Stimulated activated CD8-positive, alpha-beta memory T cell treated with anti-CD3 and anti-CD28 coated beads, Interleukin-4, amount 100 ng/mL, for 1 hour (primary cell): ENCODE measurements at regions not wholly inside any gene's neighbourhood (a gene's known extent, or its start where the extent isn't known, plus 50 kb on each side); places are given as distances from the start of the nearest gene placed in this dataset.
"Not testable (repeated sequence)": the region's sequence is repeated elsewhere in the genome, so short reads cannot be mapped to it uniquely, and the experiment has no call there.

Experiments
- DNase-seq, 2 donors: peaks; one replicate each; pipeline ENCODE4 v3.0.0-alpha.2; 2020; ENCODE audit warnings: low read depth in 2 of 2, low spot score in 1 of 2

- no peak for DNase-seq
Observed at GRCh38 chr5:62083661-62084060, 222.3 kb upstream of the KIF2A start.

- DNase-seq = no peak
Observed at GRCh38 chr5:62084391-62084790, 221.6 kb upstream of the KIF2A start.

GRCh38 chr5:62090953-62091352 is 215.1 kb upstream of the KIF2A start:
- no peak for DNase-seq

GRCh38 chr5:62093411-62093810 is 212.6 kb upstream of the KIF2A start:
- no peak for DNase-seq

- no peak for DNase-seq
Observed at GRCh38 chr5:62093976-62094375, 212.0 kb upstream of the KIF2A start.

GRCh38 chr5:62097361-62097760 is 208.6 kb upstream of the KIF2A start:
- no peak for DNase-seq

GRCh38 chr5:62100201-62100600 is 205.8 kb upstream of the KIF2A start:
- DNase-seq = no peak

GRCh38 chr5:62103863-62104262 is 202.1 kb upstream of the KIF2A start:
- not testable (repeated sequence) for DNase-seq

GRCh38 chr5:62111428-62111827 is 194.6 kb upstream of the KIF2A start:
- DNase-seq = no peak

GRCh38 chr5:62112689-62113228 is 193.2 kb upstream of the KIF2A start:
- DNase-seq = no peak

- DNase-seq = no peak
Observed at GRCh38 chr5:62115014-62115413, 191.0 kb upstream of the KIF2A start.

- DNase-seq = no peak
Observed at GRCh38 chr5:62124266-62124665, 181.7 kb upstream of the KIF2A start.

GRCh38 chr5:62126090-62126489 is 179.9 kb upstream of the KIF2A start:
- no peak for DNase-seq

GRCh38 chr5:62127098-62127736 is 178.8 kb upstream of the KIF2A start:
- no peak for DNase-seq

GRCh38 chr5:62130107-62130506 is 175.9 kb upstream of the KIF2A start:
- DNase-seq = no peak

GRCh38 chr5:62132276-62132675 is 173.7 kb upstream of the KIF2A start:
- DNase-seq = no peak

- no peak for DNase-seq
Observed at GRCh38 chr5:62133426-62133825, 172.6 kb upstream of the KIF2A start.

GRCh38 chr5:62134811-62135210 is 171.2 kb upstream of the KIF2A start:
- DNase-seq = no peak

- DNase-seq = no peak
Observed at GRCh38 chr5:62137628-62138027, 168.4 kb upstream of the KIF2A start.

- no peak for DNase-seq
Observed at GRCh38 chr5:62138607-62139006, 167.4 kb upstream of the KIF2A start.

- DNase-seq = no peak
Observed at GRCh38 chr5:62139741-62140140, 166.3 kb upstream of the KIF2A start.

GRCh38 chr5:62142351-62142750 is 163.7 kb upstream of the KIF2A start:
- DNase-seq = no peak
